ENCODE measurements at regions not wholly inside any gene's neighbourhood (a gene's known extent, or its start where the extent isn't known, plus 50 kb on each side); places are given as distances from the start of the nearest gene placed in this dataset.
"Not testable (repeated sequence)": the region's sequence is repeated elsewhere in the genome, so short reads cannot be mapped to it uniquely, and the experiment has no call there.

GRCh38 chr2:76697439-76697838 is 824.7 kb downstream of the LRRTM4 start:
- not testable (repeated sequence) for H2AFZ ChIP-seq (ENCODE audit: low read length); H4K20me1 ChIP-seq (ENCODE audit: insufficient read depth, low read length, poor library complexity, severe bottlenecking); H3K4me2 ChIP-seq (ENCODE audit: low read depth, low read length, poor library complexity, severe bottlenecking); H3F3A ChIP-seq (ENCODE audit: low read depth); H3K36me3 ChIP-seq (ENCODE audit: insufficient read depth, low read length); H3K9ac ChIP-seq (ENCODE audit: low read depth, low read length, poor library complexity, severe bottlenecking); H3K9me3 ChIP-seq (ENCODE audit: insufficient read depth, low read depth, low read length); H3K27me3 ChIP-seq (ENCODE audit: insufficient read depth, low read length, poor library complexity, severe bottlenecking); H3K4me1 ChIP-seq (ENCODE audit: insufficient read depth, low read length, poor library complexity, severe bottlenecking); H3K9me2 ChIP-seq (replicated peaks; ENCODE audit: low read depth, low read length); H3K79me2 ChIP-seq (ENCODE audit: insufficient read depth, low read length); H3K4me3 ChIP-seq (ENCODE audit: low read length, poor library complexity, severe bottlenecking)

- H3K9ac ChIP-seq (ENCODE audit: low read depth, low read length, poor library complexity, severe bottlenecking) = no peak overlapping the region
- H3K79me2 ChIP-seq (ENCODE audit: insufficient read depth, low read length) = no peaks in the 10 kb centered on the region
- H3K9me2 ChIP-seq (replicated peaks; ENCODE audit: low read depth, low read length) = no peaks in the 10 kb centered on the region
- H3K4me2 ChIP-seq (ENCODE audit: low read depth, low read length, poor library complexity, severe bottlenecking) = no peak overlapping the region
- no peaks in the 10 kb centered on the region; the same call in 1 of the 2 replicates for H3K9me3 ChIP-seq (ENCODE audit: insufficient read depth, low read depth, low read length)
- no peaks in the 10 kb centered on the region for H3K27me3 ChIP-seq (ENCODE audit: insufficient read depth, low read length, poor library complexity, severe bottlenecking)
- no peaks in the 10 kb centered on the region for H3F3A ChIP-seq (ENCODE audit: low read depth)
- TF ChIP-seq EZH2phosphoT487 (IDR thresholded peaks at IDR 0.05; ENCODE audit: borderline replicate concordance) (no peak), CTCF (conservative IDR thresholded peaks at IDR 0.05; ENCODE audit: low read length) (no peak)
- no peak overlapping the region for H3K4me3 ChIP-seq (ENCODE audit: low read length, poor library complexity, severe bottlenecking)
- no peak overlapping the region for H2AFZ ChIP-seq (ENCODE audit: low read length)
- H3K36me3 ChIP-seq (ENCODE audit: insufficient read depth, low read length) = no peaks in the 10 kb centered on the region
- no peaks in the 10 kb centered on the region for H3K4me1 ChIP-seq (ENCODE audit: insufficient read depth, low read length, poor library complexity, severe bottlenecking)
- no peaks in the 10 kb centered on the region for H4K20me1 ChIP-seq (ENCODE audit: insufficient read depth, low read length, poor library complexity, severe bottlenecking)
Measured at GRCh38 chr2:76692908-76693307, 829.3 kb downstream of the LRRTM4 start.

GRCh38 chr2:76688732-76689131 is 833.4 kb downstream of the LRRTM4 start:
- Histone ChIP-seq H3K9ac (ENCODE audit: low read depth, low read length, poor library complexity, severe bottlenecking) (no peak overlapping the region), H4K20me1 (ENCODE audit: insufficient read depth, low read length, poor library complexity, severe bottlenecking) (no peaks in the 10 kb centered on the region), H3K4me3 (ENCODE audit: low read length, poor library complexity, severe bottlenecking) (no peak overlapping the region), H3K9me2 (replicated peaks; ENCODE audit: low read depth, low read length) (no peaks in the 10 kb centered on the region), H3K27me3 (ENCODE audit: insufficient read depth, low read length, poor library complexity, severe bottlenecking) (no peaks in the 10 kb centered on the region), H3K79me2 (ENCODE audit: insufficient read depth, low read length) (no peaks in the 10 kb centered on the region), H3K9me3 (ENCODE audit: insufficient read depth, low read depth, low read length) (no peaks in the 10 kb centered on the region; the same call in 1 of the 2 replicates), H3K4me1 (ENCODE audit: insufficient read depth, low read length, poor library complexity, severe bottlenecking) (no peaks in the 10 kb centered on the region), H3F3A (ENCODE audit: low read depth) (no peaks in the 10 kb centered on the region), H2AFZ (ENCODE audit: low read length) (no peak overlapping the region), H3K36me3 (ENCODE audit: insufficient read depth, low read length) (no peaks in the 10 kb centered on the region), H3K4me2 (ENCODE audit: low read depth, low read length, poor library complexity, severe bottlenecking) (no peak overlapping the region)
- TF ChIP-seq CTCF (conservative IDR thresholded peaks at IDR 0.05; ENCODE audit: low read length) (no peak), EZH2phosphoT487 (IDR thresholded peaks at IDR 0.05; ENCODE audit: borderline replicate concordance) (no peak)

- Histone ChIP-seq H3K4me2 (ENCODE audit: low read depth, low read length, poor library complexity, severe bottlenecking) (no peak overlapping the region), H3K9me2 (replicated peaks; ENCODE audit: low read depth, low read length) (no peaks in the 10 kb centered on the region), H3K27me3 (ENCODE audit: insufficient read depth, low read length, poor library complexity, severe bottlenecking) (no peaks in the 10 kb centered on the region), H3K9ac (ENCODE audit: low read depth, low read length, poor library complexity, severe bottlenecking) (no peak overlapping the region), H4K20me1 (ENCODE audit: insufficient read depth, low read length, poor library complexity, severe bottlenecking) (no peaks in the 10 kb centered on the region), H3K36me3 (ENCODE audit: insufficient read depth, low read length) (no peaks in the 10 kb centered on the region), H3F3A (ENCODE audit: low read depth) (no peaks in the 10 kb centered on the region), H3K9me3 (ENCODE audit: insufficient read depth, low read depth, low read length) (no peaks in the 10 kb centered on the region; the same call in 1 of the 2 replicates), H2AFZ (ENCODE audit: low read length) (no peak overlapping the region), H3K4me3 (ENCODE audit: low read length, poor library complexity, severe bottlenecking) (no peak overlapping the region), H3K4me1 (ENCODE audit: insufficient read depth, low read length, poor library complexity, severe bottlenecking) (no peaks in the 10 kb centered on the region), H3K79me2 (ENCODE audit: insufficient read depth, low read length) (no peaks in the 10 kb centered on the region)
- TF ChIP-seq EZH2phosphoT487 (IDR thresholded peaks at IDR 0.05; ENCODE audit: borderline replicate concordance) (no peak), CTCF (conservative IDR thresholded peaks at IDR 0.05; ENCODE audit: low read length) (no peak)
Measured at GRCh38 chr2:76687923-76688322, 834.3 kb downstream of the LRRTM4 start.
